ENCODE measurements at regions not wholly inside any gene's neighbourhood (a gene's known extent, or its start where the extent isn't known, plus 50 kb on each side); places are given as distances from the start of the nearest gene placed in this dataset.

DNA sequence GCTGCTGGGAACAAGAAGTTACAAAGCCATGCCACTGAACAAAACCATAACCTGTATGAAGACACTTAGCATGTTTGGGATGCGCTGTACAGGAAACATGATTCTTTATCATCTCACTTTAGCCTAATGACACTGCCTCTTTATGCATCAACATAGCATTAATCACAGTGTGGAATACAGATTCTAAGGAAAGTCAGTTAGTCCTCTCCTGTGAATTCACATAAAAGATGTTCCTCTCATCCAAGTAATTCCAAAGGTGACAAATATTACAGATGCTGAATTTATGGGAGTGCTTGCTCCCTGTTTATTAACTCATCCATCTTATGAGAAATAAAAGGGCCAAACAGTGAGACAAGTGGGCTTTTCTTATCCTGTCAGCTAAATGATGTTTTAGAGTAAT lies 1677.7 kb downstream of the EFNA5 start:
- Histone ChIP-seq H3K4me3 (ENCODE audit: low read length in 3 of 3) (no peak overlapping the region), H3K9me3 (ENCODE audit: control insufficient read depth in 2 of 3, insufficient read depth in 1 of 3, low read length in 3 of 3) (peaks cover 0 to 2% (median 0%) of the 10 kb centered on the region in 3 donors), H3K27ac (ENCODE audit: low read depth in 2 of 2, low read length in 2 of 2) (no peak overlapping the region), H3K27me3 (ENCODE audit: control insufficient read depth, insufficient read depth, low read length) (no peaks in the 10 kb centered on the region), H3K9ac (ENCODE audit: low read length in 3 of 3) (no peak overlapping the region), H3K4me1 (ENCODE audit: control insufficient read depth in 2 of 3, insufficient read depth in 2 of 3, low read depth in 1 of 3, low read length in 3 of 3) (no peaks in the 10 kb centered on the region), H3K36me3 (ENCODE audit: control insufficient read depth in 2 of 3, insufficient read depth in 3 of 3, low read length in 3 of 3) (no peaks in the 10 kb centered on the region)
- intact Hi-C loops (cut with DNase I) = no loop called here
- TF ChIP-seq, protein P1, sequence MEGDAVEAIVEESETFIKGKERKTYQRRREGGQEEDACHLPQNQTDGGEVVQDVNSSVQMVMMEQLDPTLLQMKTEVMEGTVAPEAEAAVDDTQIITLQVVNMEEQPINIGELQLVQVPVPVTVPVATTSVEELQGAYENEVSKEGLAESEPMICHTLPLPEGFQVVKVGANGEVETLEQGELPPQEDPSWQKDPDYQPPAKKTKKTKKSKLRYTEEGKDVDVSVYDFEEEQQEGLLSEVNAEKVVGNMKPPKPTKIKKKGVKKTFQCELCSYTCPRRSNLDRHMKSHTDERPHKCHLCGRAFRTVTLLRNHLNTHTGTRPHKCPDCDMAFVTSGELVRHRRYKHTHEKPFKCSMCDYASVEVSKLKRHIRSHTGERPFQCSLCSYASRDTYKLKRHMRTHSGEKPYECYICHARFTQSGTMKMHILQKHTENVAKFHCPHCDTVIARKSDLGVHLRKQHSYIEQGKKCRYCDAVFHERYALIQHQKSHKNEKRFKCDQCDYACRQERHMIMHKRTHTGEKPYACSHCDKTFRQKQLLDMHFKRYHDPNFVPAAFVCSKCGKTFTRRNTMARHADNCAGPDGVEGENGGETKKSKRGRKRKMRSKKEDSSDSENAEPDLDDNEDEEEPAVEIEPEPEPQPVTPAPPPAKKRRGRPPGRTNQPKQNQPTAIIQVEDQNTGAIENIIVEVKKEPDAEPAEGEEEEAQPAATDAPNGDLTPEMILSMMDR (IDR thresholded peaks at IDR 0.05; ENCODE audit: borderline replicate concordance, extremely low read depth, insufficient read depth) = no peak
- FAIRE-seq (no peak), DNase-seq (no peak)

GRCh38 chr5:105982526-105982925 lies 1688.2 kb downstream of the EFNA5 start:
- DNase-seq = no peak
- Histone ChIP-seq H3K4me1 (ENCODE audit: control insufficient read depth in 2 of 3, insufficient read depth in 2 of 3, low read depth in 1 of 3, low read length in 3 of 3) (no peaks in the 10 kb centered on the region), H3K9me3 (ENCODE audit: control insufficient read depth in 2 of 3, insufficient read depth in 1 of 3, low read length in 3 of 3) (no peaks in the 10 kb centered on the region), H3K36me3 (ENCODE audit: control insufficient read depth in 2 of 3, insufficient read depth in 3 of 3, low read length in 3 of 3) (no peaks in the 10 kb centered on the region), H3K27ac (ENCODE audit: low read depth in 2 of 2, low read length in 2 of 2) (no peak overlapping the region), H3K4me3 (ENCODE audit: low read length in 3 of 3) (no peak overlapping the region), H3K27me3 (ENCODE audit: control insufficient read depth, insufficient read depth, low read length) (no peaks in the 10 kb centered on the region), H3K9ac (ENCODE audit: low read length in 3 of 3) (no peak overlapping the region)
- no peak for FAIRE-seq
- intact Hi-C loops (cut with DNase I) = no loop called here
- TF ChIP-seq, protein P1 (IDR thresholded peaks at IDR 0.05; ENCODE audit: borderline replicate concordance, extremely low read depth, insufficient read depth) = no peak

DNA sequence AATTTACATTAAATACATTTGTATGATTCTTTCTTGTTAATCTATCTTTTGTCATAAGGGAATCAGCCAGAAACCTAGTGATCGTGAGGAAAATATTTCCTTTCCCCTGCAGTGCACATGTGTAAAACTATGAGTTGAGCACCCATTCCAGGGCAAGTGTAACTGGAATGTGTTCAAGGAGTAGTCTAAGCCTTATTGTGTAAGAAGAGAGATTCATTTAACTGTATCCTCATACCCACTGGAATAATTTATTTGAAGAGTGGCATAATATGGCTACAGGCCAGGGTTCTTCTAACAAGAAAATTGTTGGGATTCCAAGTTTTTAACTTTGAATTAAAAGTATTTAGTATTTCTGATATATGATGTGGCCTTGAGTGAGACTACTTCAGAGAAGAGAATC lies 1692.7 kb downstream of the EFNA5 start:
- no peak overlapping the region for H3K27ac ChIP-seq (ENCODE audit: low read depth in 2 of 2, low read length in 2 of 2)
- FAIRE-seq (no peak), DNase-seq (no peak)
- no peaks in the 10 kb centered on the region for H3K36me3 ChIP-seq (ENCODE audit: control insufficient read depth in 2 of 3, insufficient read depth in 3 of 3, low read length in 3 of 3)
- no peak overlapping the region for H3K9ac ChIP-seq (ENCODE audit: low read length in 3 of 3)
- no peaks in the 10 kb centered on the region for H3K9me3 ChIP-seq (ENCODE audit: control insufficient read depth in 2 of 3, insufficient read depth in 1 of 3, low read length in 3 of 3)
- H3K4me1 ChIP-seq (ENCODE audit: control insufficient read depth in 2 of 3, insufficient read depth in 2 of 3, low read depth in 1 of 3, low read length in 3 of 3) = no peaks in the 10 kb centered on the region
- TF ChIP-seq, protein P1 (IDR thresholded peaks at IDR 0.05; ENCODE audit: borderline replicate concordance, extremely low read depth, insufficient read depth) = no peak
- H3K4me3 ChIP-seq (ENCODE audit: low read length in 3 of 3) = no peak overlapping the region
- no peaks in the 10 kb centered on the region for H3K27me3 ChIP-seq (ENCODE audit: control insufficient read depth, insufficient read depth, low read length)
- intact Hi-C loops (cut with DNase I) = no loop called here

DNA sequence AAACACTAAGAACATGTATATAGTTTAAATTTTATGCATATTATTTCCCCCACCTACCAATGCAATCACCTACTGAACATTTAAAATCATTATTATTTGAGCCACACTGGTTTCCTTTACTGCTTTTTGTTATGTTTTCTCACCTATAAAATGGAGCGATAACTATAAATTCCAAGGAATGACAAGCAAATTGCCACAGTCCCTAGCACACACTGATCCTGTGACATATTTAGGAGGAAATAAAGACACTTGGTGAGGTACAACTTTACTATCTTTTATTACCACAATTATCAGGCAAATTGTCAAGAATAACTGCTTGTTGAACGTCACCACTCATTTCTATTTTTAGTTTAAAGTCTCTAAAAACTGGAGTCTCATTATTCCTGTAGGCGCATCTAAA lies 1693.6 kb downstream of the EFNA5 start:
- Histone ChIP-seq H3K4me1 (ENCODE audit: control insufficient read depth in 2 of 3, insufficient read depth in 2 of 3, low read depth in 1 of 3, low read length in 3 of 3) (no peaks in the 10 kb centered on the region), H3K9me3 (ENCODE audit: control insufficient read depth in 2 of 3, insufficient read depth in 1 of 3, low read length in 3 of 3) (no peaks in the 10 kb centered on the region), H3K27me3 (ENCODE audit: control insufficient read depth, insufficient read depth, low read length) (no peaks in the 10 kb centered on the region), H3K4me3 (ENCODE audit: low read length in 3 of 3) (no peak overlapping the region), H3K36me3 (ENCODE audit: control insufficient read depth in 2 of 3, insufficient read depth in 3 of 3, low read length in 3 of 3) (no peaks in the 10 kb centered on the region), H3K9ac (ENCODE audit: low read length in 3 of 3) (no peak overlapping the region), H3K27ac (ENCODE audit: low read depth in 2 of 2, low read length in 2 of 2) (no peak overlapping the region)
- no peak for DNase-seq
- TF ChIP-seq, protein P1 (IDR thresholded peaks at IDR 0.05; ENCODE audit: borderline replicate concordance, extremely low read depth, insufficient read depth) = no peak
- intact Hi-C loops (cut with DNase I) = no loop called here
- no peak for FAIRE-seq
